HG03575 (cell line): ENCODE measurements at regions not wholly inside any gene's neighbourhood (a gene's known extent, or its start where the extent isn't known, plus 50 kb on each side); places are given as distances from the start of the nearest gene placed in this dataset.

Experiments
- ATAC-seq: cut with Tn5 transposase; IDR thresholded peaks from one replicate; pipeline ENCODE4 v1.9.1; 2021; ENCODE audit not compliant: unreplicated experiment, insufficient number of reproducible peaks, low FRiP score; ENCODE audit errors: extremely low read depth

- no peak for ATAC-seq
Measured at GRCh38 chr4:138037696-138038095, 204.5 kb downstream of the SLC7A11 start.

GRCh38 chr4:138035781-138036258 lies 206.3 kb downstream of the SLC7A11 start:
- peak; percentile 100 for ATAC-seq

DNA sequence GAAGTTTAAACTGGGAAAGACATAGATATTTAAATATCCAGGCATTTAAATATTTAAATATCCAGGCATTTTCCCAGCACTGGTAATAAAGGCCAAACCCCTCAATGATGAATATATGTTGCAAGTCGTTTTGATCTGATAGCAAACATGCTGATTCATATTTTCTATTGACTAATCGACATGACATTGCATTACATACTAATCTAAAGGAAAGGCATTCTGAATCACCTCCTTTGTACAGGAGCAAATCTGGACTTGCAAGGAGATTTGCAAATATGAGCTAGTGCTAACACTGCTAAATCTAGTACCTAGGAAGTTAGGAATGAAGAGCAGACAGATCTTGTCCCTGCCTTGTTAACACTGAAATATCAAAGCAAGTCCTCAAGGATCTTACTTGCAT lies 207.3 kb downstream of the SLC7A11 start:
- ATAC-seq: no peak

GRCh38 chr4:138032222-138032621 lies 209.9 kb downstream of the SLC7A11 start:
- no peak for ATAC-seq

DNA sequence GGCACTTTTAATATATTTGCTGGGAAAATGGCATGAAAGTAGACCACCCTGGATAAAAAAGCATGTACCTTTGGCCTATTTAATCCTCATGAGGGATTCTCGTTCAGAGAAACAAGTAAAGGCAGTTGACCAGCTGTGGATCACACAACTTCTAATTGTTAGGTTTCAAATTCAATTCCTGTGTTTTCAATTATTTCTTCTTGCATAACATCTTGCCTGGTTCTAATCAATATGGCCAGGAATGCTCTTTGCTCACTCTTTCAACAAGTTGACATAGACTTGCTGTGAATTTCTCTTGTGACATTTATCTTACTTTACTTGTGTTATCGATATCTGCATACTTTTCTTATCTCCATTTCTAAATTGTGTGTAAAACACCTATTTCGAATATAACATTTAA lies 211.8 kb downstream of the SLC7A11 start:
- no peak for ATAC-seq

DNA sequence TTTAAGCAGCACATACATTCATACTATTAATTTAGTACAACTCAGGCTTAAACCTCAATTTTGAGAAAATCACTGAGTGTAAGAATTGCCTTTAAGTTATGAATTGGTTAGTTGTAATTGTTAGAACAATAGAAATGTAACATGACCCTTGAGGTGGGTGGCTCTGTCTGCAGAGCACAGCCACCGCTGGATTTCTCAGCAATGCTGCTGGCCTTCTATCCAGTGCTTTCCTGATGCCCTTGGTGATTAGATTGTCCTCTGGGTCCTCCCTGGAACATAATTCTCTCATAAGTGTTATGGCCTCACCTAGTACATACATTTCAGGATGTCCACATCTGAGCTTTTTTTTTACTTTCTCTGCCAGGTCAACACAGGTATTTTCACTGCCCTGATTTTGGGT lies 213.2 kb downstream of the SLC7A11 start:
- ATAC-seq: no peak

- no peak for ATAC-seq
Measured at GRCh38 chr4:138021139-138021830, 220.9 kb downstream of the SLC7A11 start.

GRCh38 chr4:138014590-138015288 lies 227.4 kb downstream of the SLC7A11 start:
- no peak for ATAC-seq

GRCh38 chr4:138013625-138014024 lies 228.5 kb downstream of the SLC7A11 start:
- no peak for ATAC-seq

- ATAC-seq: peak; percentile 79
Measured at GRCh38 chr4:138010639-138011038, 231.5 kb downstream of the SLC7A11 start.

GRCh38 chr4:138007572-138007971 lies 234.6 kb downstream of the SLC7A11 start:
- ATAC-seq: no peak

DNA sequence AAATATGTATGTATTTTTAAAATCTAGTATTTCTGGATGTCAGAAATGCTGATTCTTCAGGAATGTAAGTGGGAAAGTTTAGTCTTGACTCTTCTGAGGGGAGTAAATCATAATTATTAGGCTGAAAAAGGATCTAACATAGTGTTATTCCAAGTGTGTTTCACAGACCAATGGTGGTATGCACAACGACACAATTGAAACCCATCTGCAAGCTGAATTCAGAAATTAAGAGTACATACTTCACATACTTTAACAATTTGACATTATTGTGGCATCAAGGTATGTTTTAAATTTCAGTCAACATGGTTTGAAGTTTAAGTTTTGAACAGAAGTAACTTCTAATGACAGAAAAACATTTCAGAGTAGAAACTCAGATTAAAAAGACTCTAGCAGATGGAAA lies 236.7 kb downstream of the SLC7A11 start:
- ATAC-seq: no peak

GRCh38 chr4:138003248-138003647 lies 238.9 kb downstream of the SLC7A11 start:
- ATAC-seq: peak; percentile 97

DNA sequence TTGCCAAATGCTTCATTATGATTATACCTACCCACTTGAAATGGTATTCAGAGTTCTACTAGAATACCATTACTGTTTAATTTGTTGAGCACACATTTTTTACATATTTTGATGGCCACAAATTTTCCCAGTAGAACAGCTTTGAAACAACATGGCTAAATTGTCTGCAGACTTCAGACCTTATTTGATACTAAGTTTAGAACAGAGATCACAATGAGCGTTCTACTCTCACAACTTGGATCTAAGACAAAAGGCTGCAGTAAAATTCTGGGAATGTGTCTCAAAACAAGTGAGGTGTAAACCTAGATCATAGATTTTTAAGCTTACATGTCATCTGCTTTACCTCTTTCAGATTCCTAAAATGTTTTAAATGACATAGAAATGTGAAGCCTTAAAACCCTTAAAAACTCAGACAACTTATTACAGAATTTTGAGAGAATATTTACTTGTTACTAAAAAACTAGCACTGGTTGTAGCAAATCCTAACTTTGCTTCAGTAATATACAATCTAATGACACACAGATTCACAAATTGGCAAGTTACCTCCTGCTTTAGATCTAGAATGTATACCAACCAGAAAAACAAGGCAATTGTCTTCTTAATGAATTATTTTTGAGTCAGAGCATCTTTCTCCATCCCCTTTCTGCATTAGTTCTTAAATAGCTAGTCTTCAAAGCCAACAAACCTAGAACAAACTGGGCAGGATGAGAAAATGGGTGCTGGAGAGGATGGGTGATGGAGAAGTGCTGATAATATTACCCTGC lies 243.3 kb downstream of the SLC7A11 start:
- no peak for ATAC-seq

DNA sequence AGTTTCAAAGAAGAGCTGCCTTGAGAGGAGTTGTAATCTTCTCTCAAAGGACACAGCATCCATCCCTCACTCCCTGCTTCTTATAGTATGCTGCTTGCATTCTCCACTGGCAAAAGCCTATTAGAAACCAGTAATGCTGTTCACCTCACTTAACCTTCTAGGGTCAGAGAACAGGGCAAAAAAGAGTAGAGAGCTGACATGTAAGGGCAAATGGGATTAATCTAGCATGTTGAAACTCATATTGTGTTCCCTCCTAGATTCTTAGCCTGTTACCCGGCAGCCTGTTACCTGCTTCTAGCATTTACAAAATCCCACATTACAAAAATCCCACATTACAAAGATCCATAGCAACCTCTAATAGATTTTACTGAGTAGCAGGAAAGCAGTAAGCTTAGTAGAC lies 244.7 kb downstream of the SLC7A11 start:
- no peak for ATAC-seq

- no peak for ATAC-seq
Measured at GRCh38 chr4:137994853-137995252, 247.3 kb downstream of the SLC7A11 start.

DNA sequence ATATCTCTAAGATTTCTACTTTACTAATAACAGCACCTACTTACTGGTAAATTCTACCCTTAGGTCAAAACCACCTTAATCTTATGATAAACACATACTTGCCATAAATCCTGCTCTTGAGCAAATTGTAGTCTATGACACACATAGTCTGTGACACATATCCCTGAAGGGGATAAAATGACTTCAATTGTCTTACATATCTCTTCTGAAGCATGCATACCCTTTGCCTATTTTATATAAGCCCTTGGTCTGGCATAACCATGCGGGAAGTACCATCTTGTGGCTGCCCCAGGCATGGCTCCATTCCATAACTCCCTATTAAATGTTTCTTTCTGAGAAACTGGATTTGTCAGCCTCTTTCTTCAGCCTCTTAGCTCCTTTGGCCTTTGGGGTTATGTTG lies 248.9 kb downstream of the SLC7A11 start:
- ATAC-seq: no peak

DNA sequence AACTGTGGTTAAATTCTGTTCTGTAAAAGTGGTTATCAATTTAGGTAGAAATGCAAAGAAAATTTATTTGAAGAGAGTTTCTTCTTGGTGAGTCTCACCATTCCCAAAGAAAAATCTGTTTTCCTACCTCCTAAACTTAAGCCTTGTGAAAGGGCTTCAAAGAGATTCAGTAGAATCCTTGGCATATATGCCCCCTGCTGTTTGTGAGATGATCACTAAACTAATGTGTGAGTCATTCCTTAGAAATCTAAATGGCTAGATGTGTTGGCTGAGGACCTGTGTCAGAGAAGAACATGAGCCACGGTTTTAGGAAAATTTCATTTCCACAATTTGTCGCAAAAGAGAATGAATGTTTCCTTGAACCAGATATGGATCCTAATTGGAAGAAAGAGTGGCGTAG lies 260.9 kb downstream of the SLC7A11 start:
- ATAC-seq: no peak

GRCh38 chr4:137980641-137981040 lies 261.5 kb downstream of the SLC7A11 start:
- no peak for ATAC-seq

DNA sequence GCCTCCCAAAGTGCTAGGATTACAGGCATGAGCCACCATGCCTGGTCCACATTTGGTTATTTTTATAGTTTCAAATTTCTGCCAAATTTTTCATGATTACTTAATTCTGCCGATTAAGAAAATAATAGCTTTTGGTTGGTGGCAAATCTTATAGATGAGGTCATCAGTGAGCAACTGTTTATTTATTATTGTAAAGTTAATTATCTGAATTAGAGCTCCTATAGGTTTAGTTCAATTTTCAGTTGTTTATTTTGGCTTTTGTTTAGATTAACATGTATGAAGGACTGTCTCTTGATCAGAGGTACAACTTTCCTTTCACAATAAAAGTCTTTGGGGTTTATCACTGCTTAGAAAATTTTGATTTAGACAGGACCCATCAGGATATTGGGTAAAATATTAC lies 262.2 kb downstream of the SLC7A11 start:
- ATAC-seq: no peak
